ENCODE measurements at regions not wholly inside any gene's neighbourhood (a gene's known extent, or its start where the extent isn't known, plus 50 kb on each side); places are given as distances from the start of the nearest gene placed in this dataset.
"Not testable (repeated sequence)": the region's sequence is repeated elsewhere in the genome, so short reads cannot be mapped to it uniquely, and the experiment has no call there.

DNA sequence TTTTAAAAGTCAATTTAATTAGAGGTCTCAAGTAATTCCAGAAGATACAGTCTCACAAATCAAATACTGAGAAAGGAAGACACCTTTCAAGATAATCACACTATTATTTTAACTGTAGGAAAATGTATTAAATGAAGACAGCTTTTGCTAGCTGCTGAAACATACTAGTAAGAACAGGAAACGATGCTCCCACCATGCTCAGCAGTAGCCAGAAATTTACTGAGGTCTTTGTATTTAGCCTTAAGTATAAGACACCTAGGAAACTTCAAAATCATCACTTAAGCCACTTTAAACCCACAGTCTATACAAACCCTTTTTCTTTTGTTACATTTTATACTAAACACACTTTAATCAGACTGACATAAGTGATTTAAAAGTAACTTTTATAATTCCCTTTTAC, 72.7 kb upstream of the NPIPB12 start:
- intact Hi-C loops (cut with micrococcal nuclease); H3K4me1 ChIP-seq (ENCODE audit: insufficient read depth, low read length); H3K36me3 ChIP-seq (ENCODE audit: low read depth, low read length); H3K4me2 ChIP-seq (ENCODE audit: low read length); H3K27me3 ChIP-seq (ENCODE audit: low read length); H3K9me2 ChIP-seq (replicated peaks; ENCODE audit: low read length); CTCF ChIA-PET; H2AFZ ChIP-seq (ENCODE audit: low read length); H4K20me1 ChIP-seq (ENCODE audit: low read length); H3K27ac ChIP-seq (ENCODE audit: low read length); POLR2A ChIA-PET (ENCODE audit: unreplicated experiment); H3K4me3 ChIP-seq (ENCODE audit: low read length); DNase-seq; BruUV-seq (replicated peaks); H3K9ac ChIP-seq (ENCODE audit: low read length); ATAC-seq; H3F3A ChIP-seq (ENCODE audit: low read length, unreplicated experiment); H3K9me3 ChIP-seq (ENCODE audit: low read length): not testable (repeated sequence)
- H3K79me2 ChIP-seq (ENCODE audit: low read length): peaks cover 33% of the 10 kb centered on the region

DNA sequence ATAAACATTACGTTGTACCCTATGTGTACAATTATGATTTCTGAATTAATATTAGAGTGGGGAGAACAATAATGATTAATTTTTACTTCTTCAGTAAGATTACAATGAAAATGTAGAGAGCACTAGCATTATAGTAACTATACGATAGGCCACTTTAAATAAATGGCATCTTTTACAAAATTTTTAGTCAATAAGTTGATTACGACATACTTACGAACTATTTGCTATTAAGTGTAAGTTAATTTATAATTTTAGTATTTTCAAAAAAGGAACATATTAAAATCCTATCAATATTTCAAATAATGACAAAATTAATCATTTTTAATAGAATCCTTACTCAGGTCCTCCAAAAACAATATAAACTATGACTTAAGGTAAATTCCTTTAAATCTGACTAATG, 75.6 kb upstream of the NPIPB12 start:
- BruUV-seq (replicated peaks); H3F3A ChIP-seq (ENCODE audit: low read length, unreplicated experiment); H3K9me3 ChIP-seq (ENCODE audit: low read length); H3K9me2 ChIP-seq (replicated peaks; ENCODE audit: low read length); H3K36me3 ChIP-seq (ENCODE audit: low read depth, low read length); DNase-seq; ATAC-seq; CTCF ChIA-PET; H3K4me1 ChIP-seq (ENCODE audit: insufficient read depth, low read length); H2AFZ ChIP-seq (ENCODE audit: low read length); POLR2A ChIA-PET (ENCODE audit: unreplicated experiment); H3K9ac ChIP-seq (ENCODE audit: low read length); H3K4me2 ChIP-seq (ENCODE audit: low read length); intact Hi-C loops (cut with micrococcal nuclease); H4K20me1 ChIP-seq (ENCODE audit: low read length); H3K27me3 ChIP-seq (ENCODE audit: low read length); H3K4me3 ChIP-seq (ENCODE audit: low read length); H3K27ac ChIP-seq (ENCODE audit: low read length): not testable (repeated sequence)
- H3K79me2 ChIP-seq (ENCODE audit: low read length): peaks cover 37% of the 10 kb centered on the region

DNA sequence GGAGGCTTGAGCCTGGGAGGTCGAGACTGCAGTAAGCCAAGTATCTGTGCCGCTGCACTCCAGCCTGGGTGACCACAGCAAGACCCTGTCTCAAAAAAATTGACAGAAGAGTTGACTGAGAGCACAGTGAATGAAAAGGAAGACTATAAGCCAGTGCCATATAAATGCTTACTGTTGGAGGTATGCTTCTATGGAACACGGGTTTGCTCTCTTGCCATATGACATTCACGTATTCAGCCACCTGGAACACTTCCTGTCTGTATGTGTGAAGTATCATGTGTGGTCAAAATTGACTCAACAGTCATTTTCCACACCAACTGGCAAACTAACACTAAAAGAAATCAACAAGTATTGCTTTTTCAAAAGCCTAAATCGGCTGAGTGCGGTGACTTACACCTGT, 71.1 kb upstream of the SPN start:
- CTCF ChIA-PET; H3K27me3 ChIP-seq (ENCODE audit: low read length); H3K4me3 ChIP-seq (ENCODE audit: low read length); H3K4me2 ChIP-seq (ENCODE audit: low read length); DNase-seq; H3K9me3 ChIP-seq (ENCODE audit: low read length); H3K36me3 ChIP-seq (ENCODE audit: low read depth, low read length); H3K4me1 ChIP-seq (ENCODE audit: insufficient read depth, low read length); ATAC-seq; BruUV-seq (replicated peaks); intact Hi-C loops (cut with micrococcal nuclease); H3F3A ChIP-seq (ENCODE audit: low read length, unreplicated experiment); H3K9me2 ChIP-seq (replicated peaks; ENCODE audit: low read length); H3K9ac ChIP-seq (ENCODE audit: low read length); H4K20me1 ChIP-seq (ENCODE audit: low read length); H3K27ac ChIP-seq (ENCODE audit: low read length); H2AFZ ChIP-seq (ENCODE audit: low read length); POLR2A ChIA-PET (ENCODE audit: unreplicated experiment): not testable (repeated sequence)
- H3K79me2 ChIP-seq (ENCODE audit: low read length): peaks cover 54% of the 10 kb centered on the region

DNA sequence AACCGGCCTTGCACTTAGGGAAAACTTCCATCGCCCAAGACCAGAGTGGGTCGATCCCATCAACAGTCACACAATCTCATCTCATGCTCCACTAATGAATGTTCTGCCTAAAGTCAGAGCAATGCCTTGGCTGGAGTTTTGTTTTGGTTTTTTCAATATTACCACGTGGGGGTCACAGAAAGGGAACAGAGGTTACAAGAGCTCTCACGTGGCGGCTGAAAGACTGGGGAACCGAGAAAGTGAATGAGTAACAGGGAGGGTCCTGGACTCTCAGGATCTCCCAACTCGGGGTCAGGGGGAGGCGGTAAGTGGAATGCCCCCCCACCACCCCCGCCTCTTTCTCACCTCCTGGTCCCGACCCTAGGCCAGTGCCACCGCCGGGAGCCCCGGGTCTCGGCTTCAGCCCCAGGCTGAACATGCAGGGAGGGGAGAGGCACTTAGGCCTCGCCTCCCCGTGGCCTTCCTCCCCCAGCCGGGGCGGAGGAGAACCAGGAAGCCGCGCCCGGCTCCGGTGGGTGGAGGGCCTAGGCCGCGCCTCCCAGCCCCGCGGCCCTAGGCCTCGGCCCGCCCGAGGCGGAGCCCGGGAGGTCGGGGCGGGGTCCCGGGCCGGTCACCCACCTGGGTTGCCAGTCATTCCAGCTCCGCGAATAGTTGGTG, 68.7 kb upstream of the SPN start:
- peak; percentile 63 for ATAC-seq
- POLR2A ChIA-PET (ENCODE audit: unreplicated experiment): interaction anchor here (0.7 kb wide), 1 partner anchor 327 kb away, joined by 9 read pairs; no protein-coding TSS in a partner anchor
- DNase-seq; H3K36me3 ChIP-seq (ENCODE audit: low read depth, low read length); H3K9me3 ChIP-seq (ENCODE audit: low read length); H3K27ac ChIP-seq (ENCODE audit: low read length); H4K20me1 ChIP-seq (ENCODE audit: low read length); BruUV-seq (replicated peaks); intact Hi-C loops (cut with micrococcal nuclease); CTCF ChIA-PET; H3K27me3 ChIP-seq (ENCODE audit: low read length); H2AFZ ChIP-seq (ENCODE audit: low read length); H3K4me1 ChIP-seq (ENCODE audit: insufficient read depth, low read length); H3K9me2 ChIP-seq (replicated peaks; ENCODE audit: low read length); H3F3A ChIP-seq (ENCODE audit: low read length, unreplicated experiment): not testable (repeated sequence)
- H3K4me2 ChIP-seq (ENCODE audit: low read length): peak overlapping the region; percentile 31; the same call in 1 of the 2 replicates
- peak overlapping the region; percentile 61; the same call in 1 of the 2 replicates for H3K9ac ChIP-seq (ENCODE audit: low read length)
- peak overlapping the region; percentile 63; the same call in 1 of the 2 replicates for H3K4me3 ChIP-seq (ENCODE audit: low read length)
- H3K79me2 ChIP-seq (ENCODE audit: low read length): peaks cover 41% of the 10 kb centered on the region

DNA sequence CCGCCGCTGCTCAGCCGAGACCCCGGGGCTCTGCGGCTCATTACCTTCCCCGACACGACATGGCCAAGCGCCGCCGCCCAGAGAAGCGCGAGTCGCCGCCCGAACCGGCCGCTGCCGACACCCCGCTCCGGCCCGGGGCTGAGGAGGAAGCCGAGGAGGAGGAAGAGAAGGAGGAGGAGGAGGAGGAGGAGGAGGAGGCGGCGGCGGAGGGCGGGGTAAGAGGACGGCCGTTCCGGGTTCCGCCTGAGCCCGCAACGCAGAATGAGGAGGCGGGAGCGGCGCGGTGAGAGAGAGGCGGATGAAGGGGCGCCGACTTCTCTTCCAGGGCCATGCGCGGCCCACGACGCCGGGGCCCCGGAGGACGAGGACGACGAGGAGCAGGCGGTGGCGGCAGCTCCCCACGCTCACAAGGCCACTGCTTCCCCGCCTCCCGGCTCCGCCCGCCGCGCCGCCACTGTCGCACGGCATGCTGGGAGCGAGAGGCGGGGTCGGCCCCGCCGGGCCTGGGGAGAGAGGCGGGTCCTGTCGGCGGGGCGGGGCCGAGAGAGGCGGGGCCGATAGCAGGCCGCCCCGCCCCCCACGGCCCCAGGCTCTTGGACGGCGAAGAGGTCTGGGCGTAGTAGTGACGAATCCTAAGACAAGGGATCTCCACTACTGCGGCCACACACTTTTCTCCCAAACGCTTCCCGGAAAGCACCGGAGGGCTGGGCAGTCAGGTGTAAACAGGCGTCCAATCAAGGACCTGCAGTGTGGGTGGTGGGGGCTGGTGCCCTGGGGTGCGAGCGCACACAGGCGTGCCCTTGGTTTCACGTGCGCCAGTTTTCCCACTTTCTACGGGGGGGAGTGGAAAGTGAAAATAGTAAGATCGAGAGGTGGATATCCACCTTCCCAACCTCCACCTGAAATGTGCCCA, 67.9 kb upstream of the SPN start:
- H3K4me1 ChIP-seq (ENCODE audit: insufficient read depth, low read length); BruUV-seq (replicated peaks); H4K20me1 ChIP-seq (ENCODE audit: low read length); H3K9me2 ChIP-seq (replicated peaks; ENCODE audit: low read length); H3K36me3 ChIP-seq (ENCODE audit: low read depth, low read length); H3F3A ChIP-seq (ENCODE audit: low read length, unreplicated experiment); H3K27me3 ChIP-seq (ENCODE audit: low read length); H3K9me3 ChIP-seq (ENCODE audit: low read length); intact Hi-C loops (cut with micrococcal nuclease); H2AFZ ChIP-seq (ENCODE audit: low read length); CTCF ChIA-PET: not testable (repeated sequence)
- peak overlapping the region; percentile 48 for H3K27ac ChIP-seq (ENCODE audit: low read length)
- POLR2A ChIA-PET (ENCODE audit: unreplicated experiment): interaction anchor here (0.7 kb wide), 1 partner anchor 326 kb away, joined by 9 read pairs; no protein-coding TSS in a partner anchor
- H3K4me2 ChIP-seq (ENCODE audit: low read length): peak overlapping the region; percentile 72
- H3K79me2 ChIP-seq (ENCODE audit: low read length): peaks cover 43% of the 10 kb centered on the region
- ATAC-seq (peak; percentile 94), DNase-seq (peak; percentile 89)
- peak overlapping the region; percentile 63; the same call in 1 of the 2 replicates for H3K4me3 ChIP-seq (ENCODE audit: low read length)
- peak overlapping the region; percentile 61 for H3K9ac ChIP-seq (ENCODE audit: low read length)

DNA sequence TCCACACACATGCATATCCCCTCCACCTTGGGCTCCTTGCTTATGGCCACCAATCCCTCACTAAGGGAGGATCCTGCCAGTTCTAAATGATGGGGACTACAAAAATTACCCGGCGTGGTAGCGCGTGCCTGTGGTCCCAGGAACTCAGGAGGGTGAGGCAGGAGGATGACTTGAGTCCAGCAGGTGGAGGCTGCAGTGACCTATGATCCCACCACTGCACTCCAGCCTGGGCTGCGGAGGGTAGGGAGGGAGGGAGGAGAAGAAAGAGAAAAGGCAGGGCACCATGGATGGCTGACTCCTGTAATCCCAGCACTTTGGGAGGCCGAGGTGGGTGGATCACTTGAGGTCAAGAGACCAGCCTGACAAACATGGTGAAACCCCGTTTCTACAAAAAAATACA, 66.0 kb upstream of the SPN start:
- H3K36me3 ChIP-seq (ENCODE audit: low read depth, low read length); CTCF ChIA-PET; H3K4me1 ChIP-seq (ENCODE audit: insufficient read depth, low read length); intact Hi-C loops (cut with micrococcal nuclease); BruUV-seq (replicated peaks); H3K4me2 ChIP-seq (ENCODE audit: low read length); H3K4me3 ChIP-seq (ENCODE audit: low read length); H2AFZ ChIP-seq (ENCODE audit: low read length); POLR2A ChIA-PET (ENCODE audit: unreplicated experiment); H4K20me1 ChIP-seq (ENCODE audit: low read length); H3K27me3 ChIP-seq (ENCODE audit: low read length); H3F3A ChIP-seq (ENCODE audit: low read length, unreplicated experiment); DNase-seq; H3K9me3 ChIP-seq (ENCODE audit: low read length); H3K9me2 ChIP-seq (replicated peaks; ENCODE audit: low read length); ATAC-seq; H3K27ac ChIP-seq (ENCODE audit: low read length); H3K9ac ChIP-seq (ENCODE audit: low read length): not testable (repeated sequence)
- peaks cover 45% of the 10 kb centered on the region for H3K79me2 ChIP-seq (ENCODE audit: low read length)

All from PC-3 (cell line).